Panc1 (cell line): ENCODE measurements at regions not wholly inside any gene's neighbourhood (a gene's known extent, or its start where the extent isn't known, plus 50 kb on each side); places are given as distances from the start of the nearest gene placed in this dataset.

Experiments
- ATAC-seq: fragments of 200-7000 bp; cut with Tn5 transposase; 2 replicates; pipeline ENCODE4 v1.9.1; 2020; ENCODE audit warnings: mild to moderate bottlenecking, moderate library complexity
- BruUV-seq: library from RNA; stranded (reverse); fragments of 400-500 nt; replicated peaks from 2 replicates; lab custom pipeline; 2021; lab: Mats Ljungman, UMichigan
- CTCF ChIA-PET: fragments of 300-600 bp; sonication (Branson Sonifier 250); formaldehyde crosslinking; loops from one replicate; lab custom pipeline; 2022; ENCODE audit warnings: antibody characterized with exemption; lab: Charles Lee
- POLR2A ChIA-PET: fragments of 300-600 bp; sonication (Branson Sonifier 250); formaldehyde crosslinking; loops from one replicate; lab custom pipeline; 2022; ENCODE audit warnings: antibody characterized with exemption; lab: Charles Lee
- DNase-seq: peaks from one replicate; pipeline ENCODE4 v3.0.0-alpha.2; 2010; ENCODE audit warnings: low read depth, low spot score
- H3K27ac ChIP-seq: 2 replicates; pipeline ENCODE4 v1.5.1; 2011; ENCODE audit warnings: mild to moderate bottlenecking, low read length, inconsistent platforms
- H3K27me3 ChIP-seq: fragments of 200-500 bp; sonication (Bioruptor generic); 2 replicates; pipeline ENCODE4 v1.6.0; 2014; ENCODE audit warnings: low read length, inconsistent platforms; ENCODE audit not compliant: control insufficient read depth, insufficient read depth
- H3K36me3 ChIP-seq: fragments of 200-500 bp; sonication (Bioruptor generic); 2 replicates; pipeline ENCODE4 v1.5.1; 2014; ENCODE audit warnings: inconsistent platforms, mild to moderate bottlenecking, low read length, moderate library complexity; ENCODE audit not compliant: control insufficient read depth, insufficient read depth
- H3K4me1 ChIP-seq: 2 replicates; pipeline ENCODE4 v1.5.1; 2011; ENCODE audit warnings: inconsistent platforms, mild to moderate bottlenecking, low read length, moderate library complexity; ENCODE audit not compliant: control insufficient read depth, insufficient read depth
- H3K4me3 ChIP-seq, 2 experiments: 2 replicates each; pipeline ENCODE4 v1.5.1; 2011 to 2012; ENCODE audit warnings: low read depth in 2 of 2, low read length in 2 of 2, mild to moderate bottlenecking in 2 of 2, inconsistent platforms in 1 of 2, moderate library complexity in 1 of 2
- H3K9me3 ChIP-seq: fragments of 200-500 bp; sonication (Bioruptor generic); 2 replicates; pipeline ENCODE4 v1.5.1; 2014; ENCODE audit warnings: low read depth, mild to moderate bottlenecking, inconsistent platforms, low read length, moderate library complexity; ENCODE audit not compliant: control insufficient read depth, insufficient read depth
- POLR2AphosphoS5 ChIP-seq: IDR thresholded peaks from 2 replicates; pipeline ENCODE4 v1.6.1; 2012; ENCODE audit warnings: mild to moderate bottlenecking, low read depth, low read length, moderate library complexity
- SIN3A ChIP-seq: IDR thresholded peaks from 2 replicates; pipeline ENCODE4 v1.6.1; 2012; ENCODE audit warnings: low read depth, mild to moderate bottlenecking, low read length, moderate library complexity, borderline replicate concordance; ENCODE audit not compliant: insufficient read depth
- TCF7L2 ChIP-seq: IDR thresholded peaks from 2 replicates; pipeline ENCODE4 v1.6.1; 2011; ENCODE audit warnings: mild to moderate bottlenecking, low read depth, low read length, inconsistent platforms
- in situ Hi-C: cut with HindIII; loops from 2 replicates; pipeline ENCODE4 v1.10.0; 2016; ENCODE audit warnings: low sequenced_read_pairs, low pct_unique_long_range_greater_than_20kb
- intact Hi-C: fragments of 100-400 bp; cut with micrococcal nuclease; formaldehyde crosslinking; loops from one replicate; pipeline ENCODE4 v1.10.0; 2022; ENCODE audit not compliant: unreplicated experiment
- TF ChIP-seq, protein P1 (sequence below): fragments of 450-650 bp; IDR thresholded peaks from 2 replicates; pipeline ENCODE4 v1.5.1; 2017; ENCODE audit warnings: mild to moderate bottlenecking
- TF ChIP-seq, protein P2 (sequence below), 2 experiments: IDR thresholded peaks; 2 replicates each; pipeline ENCODE4 v1.6.1; 2011 to 2012; ENCODE audit warnings: low read depth in 2 of 2, control low read depth in 1 of 2, low read length in 1 of 2, mild to moderate bottlenecking in 1 of 2, moderate library complexity in 1 of 2; ENCODE audit not compliant: insufficient read depth in 1 of 2

DNA sequence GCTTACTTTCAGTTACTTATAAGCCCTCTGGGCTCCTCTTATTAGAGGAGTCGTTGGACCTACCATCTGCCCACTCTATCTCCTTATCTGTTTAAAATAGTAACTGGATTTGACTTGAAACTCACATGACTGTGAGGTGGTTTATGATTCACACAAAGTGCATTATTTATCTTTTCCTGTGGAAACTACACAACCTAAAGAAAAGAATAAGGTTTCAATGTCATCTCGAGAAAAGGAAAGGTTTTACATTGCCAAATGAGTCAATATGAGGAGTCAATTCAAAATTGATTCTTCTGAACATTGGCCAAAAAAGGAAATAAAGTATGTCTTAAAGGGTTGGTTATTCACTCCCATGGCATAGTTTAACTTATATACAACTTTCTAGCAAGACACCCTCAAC, 225.0 kb upstream of the G2E3 start:
- ChIA-PET CTCF (no interaction called here), POLR2A (no interaction called here)
- ATAC-seq (no peak), DNase-seq (no peak)
- Histone ChIP-seq H3K4me3 (no peak overlapping the region), H3K27ac (no peak overlapping the region), H3K27me3 (no peaks in the 10 kb centered on the region), H3K36me3 (no peaks in the 10 kb centered on the region), H3K9me3 (no peaks in the 10 kb centered on the region), H3K4me1 (no peaks in the 10 kb centered on the region)
- intact Hi-C loops (no loop called here), in situ Hi-C loops (no loop called here)
- TF ChIP-seq, protein P1, sequence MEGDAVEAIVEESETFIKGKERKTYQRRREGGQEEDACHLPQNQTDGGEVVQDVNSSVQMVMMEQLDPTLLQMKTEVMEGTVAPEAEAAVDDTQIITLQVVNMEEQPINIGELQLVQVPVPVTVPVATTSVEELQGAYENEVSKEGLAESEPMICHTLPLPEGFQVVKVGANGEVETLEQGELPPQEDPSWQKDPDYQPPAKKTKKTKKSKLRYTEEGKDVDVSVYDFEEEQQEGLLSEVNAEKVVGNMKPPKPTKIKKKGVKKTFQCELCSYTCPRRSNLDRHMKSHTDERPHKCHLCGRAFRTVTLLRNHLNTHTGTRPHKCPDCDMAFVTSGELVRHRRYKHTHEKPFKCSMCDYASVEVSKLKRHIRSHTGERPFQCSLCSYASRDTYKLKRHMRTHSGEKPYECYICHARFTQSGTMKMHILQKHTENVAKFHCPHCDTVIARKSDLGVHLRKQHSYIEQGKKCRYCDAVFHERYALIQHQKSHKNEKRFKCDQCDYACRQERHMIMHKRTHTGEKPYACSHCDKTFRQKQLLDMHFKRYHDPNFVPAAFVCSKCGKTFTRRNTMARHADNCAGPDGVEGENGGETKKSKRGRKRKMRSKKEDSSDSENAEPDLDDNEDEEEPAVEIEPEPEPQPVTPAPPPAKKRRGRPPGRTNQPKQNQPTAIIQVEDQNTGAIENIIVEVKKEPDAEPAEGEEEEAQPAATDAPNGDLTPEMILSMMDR, result no peak
- TF ChIP-seq, protein P2, sequence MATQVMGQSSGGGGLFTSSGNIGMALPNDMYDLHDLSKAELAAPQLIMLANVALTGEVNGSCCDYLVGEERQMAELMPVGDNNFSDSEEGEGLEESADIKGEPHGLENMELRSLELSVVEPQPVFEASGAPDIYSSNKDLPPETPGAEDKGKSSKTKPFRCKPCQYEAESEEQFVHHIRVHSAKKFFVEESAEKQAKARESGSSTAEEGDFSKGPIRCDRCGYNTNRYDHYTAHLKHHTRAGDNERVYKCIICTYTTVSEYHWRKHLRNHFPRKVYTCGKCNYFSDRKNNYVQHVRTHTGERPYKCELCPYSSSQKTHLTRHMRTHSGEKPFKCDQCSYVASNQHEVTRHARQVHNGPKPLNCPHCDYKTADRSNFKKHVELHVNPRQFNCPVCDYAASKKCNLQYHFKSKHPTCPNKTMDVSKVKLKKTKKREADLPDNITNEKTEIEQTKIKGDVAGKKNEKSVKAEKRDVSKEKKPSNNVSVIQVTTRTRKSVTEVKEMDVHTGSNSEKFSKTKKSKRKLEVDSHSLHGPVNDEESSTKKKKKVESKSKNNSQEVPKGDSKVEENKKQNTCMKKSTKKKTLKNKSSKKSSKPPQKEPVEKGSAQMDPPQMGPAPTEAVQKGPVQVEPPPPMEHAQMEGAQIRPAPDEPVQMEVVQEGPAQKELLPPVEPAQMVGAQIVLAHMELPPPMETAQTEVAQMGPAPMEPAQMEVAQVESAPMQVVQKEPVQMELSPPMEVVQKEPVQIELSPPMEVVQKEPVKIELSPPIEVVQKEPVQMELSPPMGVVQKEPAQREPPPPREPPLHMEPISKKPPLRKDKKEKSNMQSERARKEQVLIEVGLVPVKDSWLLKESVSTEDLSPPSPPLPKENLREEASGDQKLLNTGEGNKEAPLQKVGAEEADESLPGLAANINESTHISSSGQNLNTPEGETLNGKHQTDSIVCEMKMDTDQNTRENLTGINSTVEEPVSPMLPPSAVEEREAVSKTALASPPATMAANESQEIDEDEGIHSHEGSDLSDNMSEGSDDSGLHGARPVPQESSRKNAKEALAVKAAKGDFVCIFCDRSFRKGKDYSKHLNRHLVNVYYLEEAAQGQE (IDR thresholded peaks at IDR 0.05; ENCODE audit: insufficient read depth in 1 of 2, low read depth in 2 of 2, low read length in 1 of 2), result no peak
- TF ChIP-seq SIN3A (no peak), POLR2AphosphoS5 (no peak), TCF7L2 (no peak)
- no TSS peak for BruUV-seq

DNA sequence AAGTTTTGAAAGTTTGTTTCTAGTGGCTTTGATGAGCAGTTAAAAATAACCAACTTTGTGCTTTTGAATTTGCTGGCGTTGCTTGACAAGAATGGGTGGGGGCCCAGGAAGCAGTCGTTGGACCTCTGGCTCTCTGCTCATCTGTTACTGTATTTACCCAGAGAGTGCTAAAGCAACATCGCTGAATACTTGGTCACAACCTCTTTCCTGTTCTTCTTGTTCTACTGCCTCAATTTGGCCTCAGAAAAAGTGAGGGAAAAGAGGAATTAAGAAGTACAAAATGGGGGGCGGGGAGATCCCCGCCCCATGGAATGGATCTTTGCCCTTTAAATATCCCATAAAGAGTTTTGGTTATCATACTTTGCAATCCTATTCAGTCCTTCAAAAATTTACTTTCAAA, 221.5 kb upstream of the G2E3 start:
- H3K9me3 ChIP-seq, result no peaks in the 10 kb centered on the region
- no peaks in the 10 kb centered on the region for H3K27me3 ChIP-seq
- CTCF ChIA-PET, result no interaction called here
- ATAC-seq (no peak), DNase-seq (no peak)
- TF ChIP-seq SIN3A (no peak), POLR2AphosphoS5 (no peak), TCF7L2 (no peak)
- TF ChIP-seq, protein P2 (IDR thresholded peaks at IDR 0.05; ENCODE audit: insufficient read depth in 1 of 2, low read depth in 2 of 2, low read length in 1 of 2), result no peak
- TF ChIP-seq, protein P1, result no peak
- no peak overlapping the region for H3K27ac ChIP-seq
- intact Hi-C loops, result no loop called here
- no peak overlapping the region for H3K4me3 ChIP-seq
- no peaks in the 10 kb centered on the region for H3K36me3 ChIP-seq
- in situ Hi-C loops, result no loop called here
- BruUV-seq, result no TSS peak
- POLR2A ChIA-PET, result no interaction called here
- H3K4me1 ChIP-seq, result no peaks in the 10 kb centered on the region
